ENCODE measurements at regions not wholly inside any gene's neighbourhood (a gene's known extent, or its start where the extent isn't known, plus 50 kb on each side); places are given as distances from the start of the nearest gene placed in this dataset.

DNA sequence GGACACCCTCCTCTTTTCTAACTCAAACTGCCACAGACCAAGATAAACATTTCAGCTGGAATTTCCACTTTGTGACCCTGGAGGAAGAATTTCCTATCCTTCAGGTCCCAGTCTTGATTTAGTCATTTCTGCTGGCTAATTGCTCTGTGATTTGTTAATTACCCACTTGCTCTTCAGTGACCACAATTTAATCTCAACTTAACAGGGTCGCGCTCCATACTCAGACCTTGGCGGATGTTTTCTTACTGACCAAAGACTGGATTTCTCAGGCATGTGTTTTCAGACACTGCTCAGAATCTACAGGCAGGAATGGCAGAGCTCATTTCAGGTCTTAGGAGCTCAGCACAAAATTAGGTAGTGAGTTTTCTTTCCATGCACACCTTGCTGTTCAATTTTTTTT, 188.9 kb downstream of the ASMT start:
- Histone ChIP-seq H3K4me3 (no peak overlapping the region), H3K36me3 (no peaks in the 10 kb centered on the region), H3K4me1 (no peaks in the 10 kb centered on the region), H3K27ac (no peak overlapping the region), H3K9me3 (peaks cover 0 to 3% (median 0%) of the 10 kb centered on the region in 8 donors), H3K27me3 (replicated peaks in 1 of 7) (peaks cover 0 to 8% (median 0%) of the 10 kb centered on the region in 7 donors)
- TF ChIP-seq, protein P1, sequence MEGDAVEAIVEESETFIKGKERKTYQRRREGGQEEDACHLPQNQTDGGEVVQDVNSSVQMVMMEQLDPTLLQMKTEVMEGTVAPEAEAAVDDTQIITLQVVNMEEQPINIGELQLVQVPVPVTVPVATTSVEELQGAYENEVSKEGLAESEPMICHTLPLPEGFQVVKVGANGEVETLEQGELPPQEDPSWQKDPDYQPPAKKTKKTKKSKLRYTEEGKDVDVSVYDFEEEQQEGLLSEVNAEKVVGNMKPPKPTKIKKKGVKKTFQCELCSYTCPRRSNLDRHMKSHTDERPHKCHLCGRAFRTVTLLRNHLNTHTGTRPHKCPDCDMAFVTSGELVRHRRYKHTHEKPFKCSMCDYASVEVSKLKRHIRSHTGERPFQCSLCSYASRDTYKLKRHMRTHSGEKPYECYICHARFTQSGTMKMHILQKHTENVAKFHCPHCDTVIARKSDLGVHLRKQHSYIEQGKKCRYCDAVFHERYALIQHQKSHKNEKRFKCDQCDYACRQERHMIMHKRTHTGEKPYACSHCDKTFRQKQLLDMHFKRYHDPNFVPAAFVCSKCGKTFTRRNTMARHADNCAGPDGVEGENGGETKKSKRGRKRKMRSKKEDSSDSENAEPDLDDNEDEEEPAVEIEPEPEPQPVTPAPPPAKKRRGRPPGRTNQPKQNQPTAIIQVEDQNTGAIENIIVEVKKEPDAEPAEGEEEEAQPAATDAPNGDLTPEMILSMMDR (IDR thresholded peaks at IDR 0.05 in 8 of 11, conservative IDR thresholded peaks at IDR 0.05 in 3 of 11), result no peak
- TF ChIP-seq POLR2A (IDR thresholded peaks at IDR 0.05) (no peak), POLR2AphosphoS5 (IDR thresholded peaks at IDR 0.05) (no peak)
- WGBS, 5 donors, result 94 to 97% (median 95%) methylated on average over 3 of the region's 3 CpGs
- intact Hi-C loops (cut with DNase I; ENCODE audit: low total_unique reads), result no loop called here
- no peak for DNase-seq

- no peak overlapping the region for H3K27ac ChIP-seq
- H3K27me3 ChIP-seq (replicated peaks in 1 of 7), result peaks cover 0 to 8% (median 0%) of the 10 kb centered on the region in 7 donors
- H3K9me3 ChIP-seq, result peaks cover 0 to 19% (median under 1%) of the 10 kb centered on the region in 8 donors
- peak; percentile 21 for DNase-seq
- TF ChIP-seq POLR2AphosphoS5 (IDR thresholded peaks at IDR 0.05) (no peak), POLR2A (IDR thresholded peaks at IDR 0.05) (no peak)
- TF ChIP-seq, protein P1 (IDR thresholded peaks at IDR 0.05 in 8 of 11, conservative IDR thresholded peaks at IDR 0.05 in 3 of 11), result no peak
- 30 to 52% (median 43%) methylated on average over 12 of the region's 12 CpGs for WGBS, 5 donors
- intact Hi-C loops (cut with DNase I; ENCODE audit: low total_unique reads), result no loop called here
- no peaks in the 10 kb centered on the region for H3K36me3 ChIP-seq
- H3K4me1 ChIP-seq, result no peaks in the 10 kb centered on the region
- no peak overlapping the region for H3K4me3 ChIP-seq
Observed at GRCh38 chrX:1807301-1807731, 192.5 kb downstream of the ASMT start.

GRCh38 chrX:1809581-1809980, 194.7 kb downstream of the ASMT start:
- peaks cover 0 to 19% (median under 1%) of the 10 kb centered on the region in 8 donors for H3K9me3 ChIP-seq
- WGBS, 5 donors, result 88 to 96% (median 91%) methylated on average over 5 of the region's 5 CpGs
- no peak for TF ChIP-seq POLR2AphosphoS5 (IDR thresholded peaks at IDR 0.05)
- TF ChIP-seq, protein P1 (IDR thresholded peaks at IDR 0.05 in 8 of 11, conservative IDR thresholded peaks at IDR 0.05 in 3 of 11), result no peak
- no peak for TF ChIP-seq POLR2A (IDR thresholded peaks at IDR 0.05)
- H3K36me3 ChIP-seq, result no peaks in the 10 kb centered on the region
- H3K4me1 ChIP-seq, result no peaks in the 10 kb centered on the region
- no peak overlapping the region for H3K27ac ChIP-seq
- intact Hi-C loops (cut with DNase I; ENCODE audit: low total_unique reads), result no loop called here
- peak; percentile 27 for DNase-seq
- H3K27me3 ChIP-seq (replicated peaks in 1 of 7), result peaks cover 0 to 8% (median 0%) of the 10 kb centered on the region in 7 donors
- H3K4me3 ChIP-seq, result no peak overlapping the region

GRCh38 chrX:1813809-1814208, 198.9 kb downstream of the ASMT start:
- H3K36me3 ChIP-seq, result no peaks in the 10 kb centered on the region
- H3K27ac ChIP-seq, result no peak overlapping the region
- intact Hi-C loops (cut with DNase I; ENCODE audit: low total_unique reads), result no loop called here
- H3K4me1 ChIP-seq, result no peaks in the 10 kb centered on the region
- no peaks in the 10 kb centered on the region for H3K27me3 ChIP-seq (replicated peaks in 1 of 7)
- DNase-seq, result no peak
- TF ChIP-seq POLR2AphosphoS5 (IDR thresholded peaks at IDR 0.05) (no peak), POLR2A (IDR thresholded peaks at IDR 0.05) (no peak)
- TF ChIP-seq, protein P1 (IDR thresholded peaks at IDR 0.05 in 8 of 11, conservative IDR thresholded peaks at IDR 0.05 in 3 of 11), result no peak
- peaks cover 0 to 16% (median under 1%) of the 10 kb centered on the region in 8 donors for H3K9me3 ChIP-seq
- H3K4me3 ChIP-seq, result no peak overlapping the region
- WGBS, 5 donors, result 57 to 78% (median 67%) methylated on average over 15 of the region's 15 CpGs

Data from spleen (tissue), 11 donors.